Muscle layer of duodenum (tissue), 2 donors: ENCODE measurements at regions not wholly inside any gene's neighbourhood (a gene's known extent, or its start where the extent isn't known, plus 50 kb on each side); places are given as distances from the start of the nearest gene placed in this dataset.

Source experiments
- H3K27ac ChIP-seq: one replicate; pipeline ENCODE4 v1.7.0; 2013; ENCODE audit warnings: mild to moderate bottlenecking, low read length
- H3K27me3 ChIP-seq: one replicate; pipeline ENCODE4 v1.7.0; 2013; ENCODE audit warnings: low read depth, mild to moderate bottlenecking, control low read depth, low read length
- H3K36me3 ChIP-seq, 2 donors: one replicate each; pipeline ENCODE4 v1.7.0; 2013; ENCODE audit warnings: low read length in 2 of 2, control low read depth in 1 of 2, mild to moderate bottlenecking in 1 of 2; ENCODE audit not compliant: insufficient read depth in 2 of 2, control insufficient read depth in 1 of 2
- H3K4me1 ChIP-seq, 2 donors: one replicate each; pipeline ENCODE4 v1.7.0; 2013; ENCODE audit warnings: low read length in 2 of 2, mild to moderate bottlenecking in 2 of 2, control low read depth in 1 of 2, moderate library complexity in 1 of 2; ENCODE audit not compliant: insufficient read depth in 2 of 2, control insufficient read depth in 1 of 2
- H3K4me3 ChIP-seq, 2 donors: one replicate each; pipeline ENCODE4 v1.7.0; 2013; ENCODE audit warnings: low read length in 2 of 2, low read depth in 1 of 2, mild to moderate bottlenecking in 1 of 2
- H3K9me3 ChIP-seq, 2 donors: one replicate each; pipeline ENCODE4 v1.7.0; 2013; ENCODE audit warnings: low read length in 2 of 2, control low read depth in 1 of 2, mild to moderate bottlenecking in 1 of 2; ENCODE audit not compliant: control insufficient read depth in 1 of 2
- donor health status: healthy.

GRCh38 chr6:166745801-166746668, 119.0 kb upstream of the RPS6KA2 start:
- Histone ChIP-seq H3K27me3 (no peaks in the 10 kb centered on the region), H3K4me3 (no peak overlapping the region), H3K9me3 (no peaks in the 10 kb centered on the region), H3K27ac (peak overlapping the region; percentile 74), H3K36me3 (no peaks in the 10 kb centered on the region), H3K4me1 (peaks cover 0 to 7% of the 10 kb centered on the region in 2 donors)

- Histone ChIP-seq H3K4me3 (no peak overlapping the region), H3K36me3 (no peaks in the 10 kb centered on the region), H3K27ac (no peak overlapping the region), H3K4me1 (peaks cover 8 to 14% of the 10 kb centered on the region in 2 donors), H3K9me3 (no peaks in the 10 kb centered on the region), H3K27me3 (no peaks in the 10 kb centered on the region)
Observed at GRCh38 chr6:166744223-166745134, 117.4 kb upstream of the RPS6KA2 start.

- H3K4me3 ChIP-seq: no peak overlapping the region
- H3K27ac ChIP-seq: no peak overlapping the region
Observed at GRCh38 chr6:166743406-166744222, 116.6 kb upstream of the RPS6KA2 start.

GRCh38 chr6:166742981-166743380, 115.9 kb upstream of the RPS6KA2 start:
- Histone ChIP-seq H3K4me1 (peaks cover 9 to 29% of the 10 kb centered on the region in 2 donors), H3K27me3 (no peaks in the 10 kb centered on the region), H3K36me3 (no peaks in the 10 kb centered on the region), H3K9me3 (no peaks in the 10 kb centered on the region), H3K4me3 (no peak overlapping the region), H3K27ac (no peak overlapping the region)

More at GRCh38 chr6:166743406-166744222, 116.6 kb upstream of the RPS6KA2 start:
- Histone ChIP-seq H3K27me3 (no peaks in the 10 kb centered on the region), H3K9me3 (no peaks in the 10 kb centered on the region), H3K4me1 (peaks cover 9 to 23% of the 10 kb centered on the region in 2 donors), H3K36me3 (no peaks in the 10 kb centered on the region)

GRCh38 chr6:166739976-166740318, 112.9 kb upstream of the RPS6KA2 start:
- no peaks in the 10 kb centered on the region for H3K9me3 ChIP-seq
- H3K27ac ChIP-seq: no peak overlapping the region
- H3K36me3 ChIP-seq: no peaks in the 10 kb centered on the region
- no peak overlapping the region for H3K4me3 ChIP-seq
- H3K4me1 ChIP-seq: peaks cover 9 to 24% of the 10 kb centered on the region in 2 donors
- H3K27me3 ChIP-seq: no peaks in the 10 kb centered on the region

- peaks cover 9 to 24% of the 10 kb centered on the region in 2 donors for H3K4me1 ChIP-seq
- H3K27me3 ChIP-seq: no peaks in the 10 kb centered on the region
- no peaks in the 10 kb centered on the region for H3K9me3 ChIP-seq
- no peak overlapping the region for H3K4me3 ChIP-seq
- peak overlapping the region; percentile 5 for H3K27ac ChIP-seq
- no peaks in the 10 kb centered on the region for H3K36me3 ChIP-seq
Observed at GRCh38 chr6:166739117-166739975, 112.3 kb upstream of the RPS6KA2 start.

- H3K4me3 ChIP-seq: no peak overlapping the region
- peaks cover 9 to 24% of the 10 kb centered on the region in 2 donors for H3K4me1 ChIP-seq
- H3K27ac ChIP-seq: no peak overlapping the region
- H3K9me3 ChIP-seq: no peaks in the 10 kb centered on the region
- no peaks in the 10 kb centered on the region for H3K36me3 ChIP-seq
- H3K27me3 ChIP-seq: no peaks in the 10 kb centered on the region
Observed at GRCh38 chr6:166738386-166739116, 111.5 kb upstream of the RPS6KA2 start.

- H3K27me3 ChIP-seq: no peaks in the 10 kb centered on the region
- no peaks in the 10 kb centered on the region for H3K9me3 ChIP-seq
- H3K4me3 ChIP-seq: no peak overlapping the region
- H3K27ac ChIP-seq: no peak overlapping the region
- H3K4me1 ChIP-seq: peaks cover 9 to 24% of the 10 kb centered on the region in 2 donors
- H3K36me3 ChIP-seq: no peaks in the 10 kb centered on the region
Observed at GRCh38 chr6:166737261-166737660, 110.2 kb upstream of the RPS6KA2 start.

- H3K4me1 ChIP-seq: peaks cover 9 to 24% of the 10 kb centered on the region in 2 donors
- no peak overlapping the region for H3K27ac ChIP-seq
- H3K27me3 ChIP-seq: no peaks in the 10 kb centered on the region
- no peaks in the 10 kb centered on the region for H3K9me3 ChIP-seq
- no peak overlapping the region for H3K4me3 ChIP-seq
- H3K36me3 ChIP-seq: no peaks in the 10 kb centered on the region
Observed at GRCh38 chr6:166736634-166737033, 109.6 kb upstream of the RPS6KA2 start.

GRCh38 chr6:166733900-166734299, 106.8 kb upstream of the RPS6KA2 start:
- Histone ChIP-seq H3K27ac (no peak overlapping the region), H3K36me3 (no peaks in the 10 kb centered on the region), H3K4me1 (peaks cover 0 to 11% of the 10 kb centered on the region in 2 donors), H3K4me3 (no peak overlapping the region), H3K27me3 (no peaks in the 10 kb centered on the region), H3K9me3 (no peaks in the 10 kb centered on the region)
